ENCODE measurements at regions not wholly inside any gene's neighbourhood (a gene's known extent, or its start where the extent isn't known, plus 50 kb on each side); places are given as distances from the start of the nearest gene placed in this dataset.
A peak's percentile ranks its signal among the peaks of the same experiment; 100 is the strongest.
"Not testable (repeated sequence)": the region's sequence is repeated elsewhere in the genome, so short reads cannot be mapped to it uniquely, and the experiment has no call there.

DNA sequence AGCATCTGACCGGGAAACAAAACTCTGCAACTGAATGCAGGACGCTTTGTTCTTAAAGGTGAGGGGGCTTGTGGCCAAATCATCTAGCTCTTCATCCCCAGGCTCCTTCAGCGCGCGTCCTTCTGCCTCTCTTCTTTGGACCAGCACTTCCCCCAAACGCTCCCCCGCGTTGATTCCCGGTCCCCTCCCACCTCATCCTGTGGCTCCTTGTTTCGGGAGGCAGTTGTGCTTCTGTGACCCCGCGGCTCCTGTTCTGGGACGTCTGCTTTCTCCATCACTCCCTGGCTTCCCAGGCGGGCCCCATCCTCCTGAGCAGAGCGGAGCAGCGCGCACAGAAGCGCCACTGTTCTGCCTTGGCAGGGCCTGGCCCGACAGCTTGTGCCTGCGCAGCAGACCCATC is 109.7 kb upstream of the ZNG1E start:
- H3K4me3 Mint-ChIP-seq; H3K4me3 ChIP-seq (ENCODE audit: low read length); H3K27ac ChIP-seq (ENCODE audit: low read depth, low read length); H3K9me3 ChIP-seq (ENCODE audit: low read length); DNase-seq; H3K27me3 Mint-ChIP-seq; H3K36me3 Mint-ChIP-seq; H3K4me1 ChIP-seq (ENCODE audit: insufficient read depth, low read length); H3K27ac Mint-ChIP-seq; CTCF ChIA-PET; POLR2A ChIA-PET; H3K36me3 ChIP-seq (ENCODE audit: insufficient read depth, low read length); H3K4me1 Mint-ChIP-seq; H3K27me3 ChIP-seq (ENCODE audit: insufficient read depth, low read length, poor library complexity, severe bottlenecking): not testable (repeated sequence)
- peaks cover 0 to 10% (median 2%) of the 10 kb centered on the region in 5 donors for H3K9me3 Mint-ChIP-seq

GRCh38 chr9:65519018-65519417 is 156.7 kb upstream of the ZNG1E start:
- H3K27ac Mint-ChIP-seq; POLR2A ChIA-PET; H3K27me3 Mint-ChIP-seq; H3K4me3 Mint-ChIP-seq; H3K36me3 Mint-ChIP-seq; H3K4me3 ChIP-seq (ENCODE audit: low read length); H3K36me3 ChIP-seq (ENCODE audit: insufficient read depth, low read length); CTCF ChIA-PET; H3K9me3 Mint-ChIP-seq; H3K9me3 ChIP-seq (ENCODE audit: low read length); H3K27ac ChIP-seq (ENCODE audit: low read depth, low read length); DNase-seq; H3K27me3 ChIP-seq (ENCODE audit: insufficient read depth, low read length, poor library complexity, severe bottlenecking); H3K4me1 Mint-ChIP-seq; H3K4me1 ChIP-seq (ENCODE audit: insufficient read depth, low read length): not testable (repeated sequence)

DNA sequence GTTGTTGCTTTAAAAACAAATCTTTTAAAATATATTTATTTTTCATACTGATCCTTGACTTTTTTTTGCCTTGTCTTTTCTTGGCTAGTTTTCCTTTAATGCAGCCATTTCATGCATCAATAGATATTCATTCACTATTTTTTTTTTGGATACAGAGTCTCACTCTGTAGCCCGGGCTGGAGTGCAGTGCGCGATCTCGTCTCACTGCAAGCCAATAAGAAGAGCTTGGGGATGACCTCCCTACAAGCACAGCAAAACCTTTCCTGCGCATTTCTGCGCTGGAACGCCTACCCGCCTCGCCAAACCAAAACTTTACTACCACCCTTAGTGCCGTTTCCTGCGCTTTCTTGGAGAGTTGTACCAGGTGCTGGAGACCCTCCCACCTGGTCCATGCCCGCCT is 161.3 kb upstream of the ZNG1E start:
- H3K27ac ChIP-seq (ENCODE audit: low read depth, low read length); H3K36me3 ChIP-seq (ENCODE audit: insufficient read depth, low read length); H3K27me3 Mint-ChIP-seq; H3K4me3 ChIP-seq (ENCODE audit: low read length); POLR2A ChIA-PET; H3K27me3 ChIP-seq (ENCODE audit: insufficient read depth, low read length, poor library complexity, severe bottlenecking); CTCF ChIA-PET; DNase-seq; H3K36me3 Mint-ChIP-seq; H3K4me3 Mint-ChIP-seq; H3K27ac Mint-ChIP-seq; H3K9me3 ChIP-seq (ENCODE audit: low read length); H3K4me1 ChIP-seq (ENCODE audit: insufficient read depth, low read length); H3K4me1 Mint-ChIP-seq: not testable (repeated sequence)
- peaks cover 0 to 11% (median 3%) of the 10 kb centered on the region in 5 donors for H3K9me3 Mint-ChIP-seq

- H3K4me3 Mint-ChIP-seq; H3K36me3 ChIP-seq (ENCODE audit: insufficient read depth, low read length); H3K36me3 Mint-ChIP-seq; H3K9me3 ChIP-seq (ENCODE audit: low read length); DNase-seq; H3K27me3 ChIP-seq (ENCODE audit: insufficient read depth, low read length, poor library complexity, severe bottlenecking); H3K4me1 Mint-ChIP-seq; H3K27ac ChIP-seq (ENCODE audit: low read depth, low read length); H3K4me3 ChIP-seq (ENCODE audit: low read length); H3K27me3 Mint-ChIP-seq; H3K4me1 ChIP-seq (ENCODE audit: insufficient read depth, low read length); H3K9me3 Mint-ChIP-seq; POLR2A ChIA-PET; H3K27ac Mint-ChIP-seq; CTCF ChIA-PET: not testable (repeated sequence)
These were observed 167.8 kb upstream of the ZNG1E start for GRCh38 chr9:65507897-65508296.

DNA sequence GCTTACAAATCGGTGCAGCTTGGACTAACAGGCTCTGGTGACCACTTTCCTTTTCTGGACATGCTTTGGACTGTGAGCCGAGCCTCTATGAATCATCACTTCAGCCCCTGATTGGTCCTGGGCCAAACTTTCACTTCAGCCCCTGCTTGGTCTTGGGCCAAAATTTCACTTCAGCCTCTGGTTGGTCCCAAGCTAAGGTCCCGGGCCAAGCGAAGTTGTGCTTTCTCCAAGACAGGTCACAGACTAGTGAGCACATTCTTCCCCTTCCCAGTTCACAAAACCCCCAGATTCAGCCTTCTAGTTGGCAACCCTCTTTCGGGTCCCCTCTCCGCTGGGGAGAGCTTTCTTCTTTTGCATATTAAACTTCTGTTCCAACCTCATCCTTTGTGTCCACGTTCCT is 171.0 kb upstream of the ZNG1E start:
- CTCF ChIA-PET; H3K4me1 ChIP-seq (ENCODE audit: insufficient read depth, low read length); H3K36me3 ChIP-seq (ENCODE audit: insufficient read depth, low read length); H3K4me3 ChIP-seq (ENCODE audit: low read length); POLR2A ChIA-PET; DNase-seq; H3K4me3 Mint-ChIP-seq; H3K9me3 ChIP-seq (ENCODE audit: low read length); H3K27me3 ChIP-seq (ENCODE audit: insufficient read depth, low read length, poor library complexity, severe bottlenecking); H3K27ac ChIP-seq (ENCODE audit: low read depth, low read length); H3K4me1 Mint-ChIP-seq; H3K36me3 Mint-ChIP-seq; H3K27ac Mint-ChIP-seq; H3K9me3 Mint-ChIP-seq; H3K27me3 Mint-ChIP-seq: not testable (repeated sequence)

DNA sequence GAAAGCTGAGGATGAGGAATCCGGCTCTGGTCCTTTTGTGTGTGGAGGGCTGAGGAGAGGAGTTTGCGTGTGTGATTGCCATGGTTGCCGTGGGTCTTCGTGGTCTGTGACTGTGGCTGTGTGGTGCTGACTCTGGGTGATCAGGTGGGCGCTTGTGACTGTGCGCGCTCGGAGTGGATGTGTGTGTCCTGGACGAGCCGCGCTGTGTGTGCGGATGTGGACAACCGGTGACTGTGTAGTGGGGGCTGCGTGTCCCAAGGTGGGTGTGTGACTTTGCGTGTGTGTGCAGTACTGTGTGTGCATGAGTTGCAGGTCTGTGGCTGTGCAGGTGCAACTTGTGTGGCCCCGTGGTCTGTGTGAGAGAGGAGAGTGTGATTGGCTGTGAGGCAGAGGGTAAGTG is 172.0 kb upstream of the ZNG1E start:
- DNase-seq; H3K27me3 Mint-ChIP-seq; H3K4me1 ChIP-seq (ENCODE audit: insufficient read depth, low read length); H3K36me3 ChIP-seq (ENCODE audit: insufficient read depth, low read length); H3K27ac Mint-ChIP-seq; H3K9me3 ChIP-seq (ENCODE audit: low read length); H3K27ac ChIP-seq (ENCODE audit: low read depth, low read length); H3K9me3 Mint-ChIP-seq; H3K27me3 ChIP-seq (ENCODE audit: insufficient read depth, low read length, poor library complexity, severe bottlenecking); H3K4me3 Mint-ChIP-seq; H3K36me3 Mint-ChIP-seq; POLR2A ChIA-PET; CTCF ChIA-PET; H3K4me1 Mint-ChIP-seq; H3K4me3 ChIP-seq (ENCODE audit: low read length): not testable (repeated sequence)

DNA sequence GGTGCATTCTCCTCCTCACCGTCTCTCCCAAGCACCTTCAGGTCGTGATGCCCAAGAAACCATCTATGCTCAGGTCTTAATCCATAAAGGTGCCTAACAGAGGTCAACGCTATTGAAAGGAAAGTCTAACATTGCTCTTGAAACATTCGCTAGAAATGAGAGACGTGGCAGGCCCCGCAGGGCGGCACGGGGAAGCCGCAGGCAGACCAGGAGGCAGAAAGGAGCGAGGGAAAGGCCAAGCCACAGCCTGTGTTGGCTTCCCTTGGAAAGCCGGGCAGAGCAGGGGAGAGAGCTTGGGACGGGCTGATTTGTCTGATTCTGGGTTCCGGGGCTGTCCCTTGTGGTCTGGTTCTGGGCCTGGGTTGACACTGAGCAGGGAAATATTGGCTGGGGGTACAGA is 192.8 kb upstream of the ZNG1E start:
- H3K4me1 ChIP-seq (ENCODE audit: insufficient read depth, low read length); POLR2A ChIA-PET; CTCF ChIA-PET; H3K4me3 ChIP-seq (ENCODE audit: low read length); H3K9me3 ChIP-seq (ENCODE audit: low read length); H3K36me3 ChIP-seq (ENCODE audit: insufficient read depth, low read length); H3K27me3 ChIP-seq (ENCODE audit: insufficient read depth, low read length, poor library complexity, severe bottlenecking); DNase-seq; H3K9me3 Mint-ChIP-seq; H3K36me3 Mint-ChIP-seq; H3K27ac ChIP-seq (ENCODE audit: low read depth, low read length); H3K27me3 Mint-ChIP-seq; H3K4me1 Mint-ChIP-seq; H3K27ac Mint-ChIP-seq: not testable (repeated sequence)
- peak overlapping the region in 1 of 7 donors; percentile 48 for H3K4me3 Mint-ChIP-seq

DNA sequence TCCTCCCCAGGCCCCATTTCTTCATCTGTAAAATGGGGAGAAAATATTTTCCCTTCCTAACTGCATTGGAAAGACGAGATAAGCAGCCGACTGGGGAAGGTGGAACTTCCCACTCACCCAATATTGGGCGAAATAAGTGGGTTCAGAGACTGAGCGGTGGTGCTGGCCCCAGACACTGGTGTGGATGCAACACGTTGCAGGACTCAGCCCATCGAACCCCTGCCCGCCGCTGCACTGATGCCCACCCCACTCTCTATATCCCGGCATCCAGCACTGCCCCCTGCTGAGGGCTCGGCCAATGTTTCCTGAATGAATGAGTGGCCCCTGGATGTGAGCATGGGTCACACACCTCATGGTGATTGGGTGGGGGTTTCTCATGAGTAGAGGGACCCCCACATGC is 194.4 kb upstream of the ZNG1E start:
- H3K36me3 ChIP-seq (ENCODE audit: insufficient read depth, low read length); H3K27me3 ChIP-seq (ENCODE audit: insufficient read depth, low read length, poor library complexity, severe bottlenecking); H3K9me3 Mint-ChIP-seq; H3K27ac ChIP-seq (ENCODE audit: low read depth, low read length); DNase-seq; POLR2A ChIA-PET; H3K36me3 Mint-ChIP-seq; H3K4me1 ChIP-seq (ENCODE audit: insufficient read depth, low read length); H3K9me3 ChIP-seq (ENCODE audit: low read length); CTCF ChIA-PET; H3K4me3 ChIP-seq (ENCODE audit: low read length); H3K4me3 Mint-ChIP-seq; H3K27ac Mint-ChIP-seq; H3K4me1 Mint-ChIP-seq; H3K27me3 Mint-ChIP-seq: not testable (repeated sequence)

DNA sequence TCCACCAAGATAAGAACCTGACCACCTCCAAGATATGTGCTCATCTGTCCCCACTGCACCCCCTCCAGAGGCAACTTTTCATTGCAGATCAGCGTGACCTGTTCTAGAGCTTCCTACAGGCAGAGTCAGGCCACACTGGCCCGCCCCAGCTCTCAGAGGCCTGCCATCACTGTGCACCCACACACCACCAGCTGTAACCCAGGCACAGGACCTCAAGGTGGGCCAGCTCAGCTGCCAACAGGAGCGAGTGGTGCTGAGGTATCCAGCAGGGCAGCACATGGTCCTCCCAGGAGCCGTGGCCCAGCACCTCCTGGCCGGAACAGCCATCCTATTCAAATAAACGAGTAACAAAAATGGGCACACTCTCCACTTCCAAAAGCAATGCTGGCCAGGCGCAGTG is 189.9 kb upstream of the FOXD4L5 start:
- H3K36me3 Mint-ChIP-seq; H3K36me3 ChIP-seq (ENCODE audit: insufficient read depth, low read length); H3K9me3 ChIP-seq (ENCODE audit: low read length); H3K27ac ChIP-seq (ENCODE audit: low read depth, low read length); H3K27ac Mint-ChIP-seq; H3K27me3 Mint-ChIP-seq; H3K4me3 Mint-ChIP-seq; H3K4me1 Mint-ChIP-seq; DNase-seq; H3K4me1 ChIP-seq (ENCODE audit: insufficient read depth, low read length); H3K4me3 ChIP-seq (ENCODE audit: low read length); CTCF ChIA-PET; H3K27me3 ChIP-seq (ENCODE audit: insufficient read depth, low read length, poor library complexity, severe bottlenecking); POLR2A ChIA-PET: not testable (repeated sequence)
- H3K9me3 Mint-ChIP-seq = peaks cover 0 to 15% (median 3%) of the 10 kb centered on the region in 5 donors
